Glutamatergic neuron (in vitro differentiated cells): ENCODE measurements at regions not wholly inside any gene's neighbourhood (a gene's known extent, or its start where the extent isn't known, plus 50 kb on each side); places are given as distances from the start of the nearest gene placed in this dataset.

Experiments used
- DNase-seq: peaks from one replicate; pipeline ENCODE4 v3.0.0; 2022
- H3K27ac Mint-ChIP-seq: one replicate; pipeline ENCODE4 v1.8.0; 2020; ENCODE audit warnings: mild to moderate bottlenecking, mixed read lengths, inconsistent platforms; ENCODE audit not compliant: unreplicated experiment
- H3K27me3 Mint-ChIP-seq: one replicate; pipeline ENCODE4 v1.8.0; 2020; ENCODE audit warnings: mild to moderate bottlenecking, moderate library complexity, mixed read lengths, inconsistent platforms; ENCODE audit not compliant: unreplicated experiment
- H3K36me3 Mint-ChIP-seq: one replicate; pipeline ENCODE4 v1.8.0; 2020; ENCODE audit warnings: mild to moderate bottlenecking, mixed read lengths, inconsistent platforms; ENCODE audit not compliant: unreplicated experiment
- H3K4me1 Mint-ChIP-seq: one replicate; pipeline ENCODE4 v1.8.0; 2020; ENCODE audit warnings: mild to moderate bottlenecking, low read depth, mixed read lengths, inconsistent platforms; ENCODE audit not compliant: unreplicated experiment
- H3K4me3 Mint-ChIP-seq: one replicate; pipeline ENCODE4 v1.8.0; 2020; ENCODE audit warnings: mild to moderate bottlenecking, mixed read lengths, inconsistent platforms; ENCODE audit not compliant: unreplicated experiment
- H3K9me3 Mint-ChIP-seq: one replicate; pipeline ENCODE4 v1.8.0; 2020; ENCODE audit warnings: mild to moderate bottlenecking, moderate library complexity, mixed read lengths, inconsistent platforms; ENCODE audit not compliant: unreplicated experiment
- CTCF ChIP-seq: fragments of 200-600 bp; sonication (generic); IDR thresholded peaks from one replicate; pipeline ENCODE4 v1.5.0; 2021; ENCODE audit not compliant: partially characterized antibody, unreplicated experiment

DNA sequence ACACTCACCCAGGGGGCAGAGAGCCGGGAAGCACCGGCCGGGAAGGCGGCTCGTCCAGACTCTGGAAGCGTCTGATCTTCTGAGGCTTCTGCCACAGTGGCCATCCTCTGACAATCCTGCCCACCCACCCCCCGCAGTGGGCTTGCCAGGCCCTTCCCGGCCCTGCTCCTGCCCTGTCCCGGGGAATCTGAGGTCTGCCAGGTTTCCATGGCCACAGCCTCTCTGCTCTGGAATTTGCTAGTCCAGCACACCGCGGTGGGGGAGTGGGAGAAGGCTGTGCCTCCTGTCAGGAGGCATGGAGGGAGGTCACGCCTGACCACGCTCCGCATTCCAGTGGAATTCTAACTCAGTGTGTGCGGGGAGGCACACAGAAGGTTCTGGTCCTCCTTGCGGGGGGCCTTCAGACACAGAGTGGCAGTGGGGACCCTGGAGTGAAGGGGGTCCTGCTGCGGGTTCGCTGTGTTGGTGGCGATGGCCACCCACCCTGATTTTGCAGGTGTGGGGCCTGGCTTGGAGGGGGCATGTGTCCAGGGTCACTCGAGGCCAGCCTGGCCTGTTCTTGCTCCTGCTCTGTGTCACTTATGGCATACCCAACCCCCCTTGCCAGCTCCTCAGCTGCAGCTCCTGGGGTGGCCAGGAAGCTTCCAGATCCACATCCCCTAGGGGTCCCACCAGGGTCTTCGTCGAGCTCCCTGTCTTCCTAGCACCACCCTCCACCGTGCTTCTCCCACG, 55.6 kb upstream of the ADRA2C start:
- Mint-ChIP-seq H3K9me3 (peaks cover 3% of the 10 kb centered on the region), H3K4me3 (no peak overlapping the region), H3K27ac (no peak overlapping the region), H3K27me3 (peaks cover 8% of the 10 kb centered on the region), H3K36me3 (no peaks in the 10 kb centered on the region), H3K4me1 (peaks cover 15% of the 10 kb centered on the region)
- TF ChIP-seq CTCF = no peak
- peak; percentile 14 for DNase-seq

GRCh38 chr4:3709846-3710441, 56.2 kb upstream of the ADRA2C start:
- peaks cover 8% of the 10 kb centered on the region for H3K27me3 Mint-ChIP-seq
- H3K27ac Mint-ChIP-seq = no peak overlapping the region
- no peaks in the 10 kb centered on the region for H3K36me3 Mint-ChIP-seq
- no peak for TF ChIP-seq CTCF
- H3K4me3 Mint-ChIP-seq = no peak overlapping the region
- H3K9me3 Mint-ChIP-seq = peaks cover 3% of the 10 kb centered on the region
- H3K4me1 Mint-ChIP-seq = peaks cover 15% of the 10 kb centered on the region
- peak; percentile 16 for DNase-seq

DNA sequence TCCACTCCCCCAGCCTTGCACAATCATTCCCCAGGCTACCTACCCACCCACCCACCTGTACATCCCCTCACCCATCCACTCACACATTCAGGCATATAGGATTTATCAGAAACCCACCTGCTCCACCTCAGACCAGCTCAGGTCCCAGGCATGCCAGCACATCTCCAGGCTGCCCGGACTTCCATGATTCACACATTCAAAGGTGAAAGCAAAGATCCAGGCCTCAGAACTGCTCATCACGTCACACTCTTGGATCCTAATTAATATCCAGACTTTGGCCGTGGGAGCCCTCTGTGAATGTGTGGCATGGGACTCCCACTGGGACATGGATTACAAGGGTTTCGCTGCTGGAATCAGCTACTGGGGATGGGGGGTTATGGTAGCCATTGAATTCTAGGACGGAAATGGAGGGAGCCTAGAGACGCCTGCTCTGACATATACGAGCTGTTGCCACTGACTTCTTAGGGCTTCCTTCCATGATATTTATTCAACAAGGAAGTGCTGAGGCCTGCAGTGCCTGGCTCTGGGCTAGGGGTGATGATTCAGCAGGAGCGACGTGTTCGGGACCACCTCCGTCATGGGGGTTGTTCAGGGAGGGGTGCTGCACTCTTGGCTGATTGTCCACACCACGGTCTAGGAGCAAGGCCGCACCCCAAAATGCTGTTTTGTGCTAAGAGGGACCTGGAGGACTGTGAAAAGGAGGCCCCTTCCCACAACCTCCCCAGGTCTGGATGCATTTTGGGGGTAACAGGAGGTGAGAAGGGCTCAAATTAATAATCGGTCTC, 56.9 kb upstream of the ADRA2C start:
- no peaks in the 10 kb centered on the region for H3K36me3 Mint-ChIP-seq
- no peak for DNase-seq
- peaks cover 3% of the 10 kb centered on the region for H3K9me3 Mint-ChIP-seq
- H3K27ac Mint-ChIP-seq = no peak overlapping the region
- no peak for TF ChIP-seq CTCF
- H3K4me1 Mint-ChIP-seq = peaks cover 15% of the 10 kb centered on the region
- no peak overlapping the region for H3K4me3 Mint-ChIP-seq
- H3K27me3 Mint-ChIP-seq = peaks cover 8% of the 10 kb centered on the region

DNA sequence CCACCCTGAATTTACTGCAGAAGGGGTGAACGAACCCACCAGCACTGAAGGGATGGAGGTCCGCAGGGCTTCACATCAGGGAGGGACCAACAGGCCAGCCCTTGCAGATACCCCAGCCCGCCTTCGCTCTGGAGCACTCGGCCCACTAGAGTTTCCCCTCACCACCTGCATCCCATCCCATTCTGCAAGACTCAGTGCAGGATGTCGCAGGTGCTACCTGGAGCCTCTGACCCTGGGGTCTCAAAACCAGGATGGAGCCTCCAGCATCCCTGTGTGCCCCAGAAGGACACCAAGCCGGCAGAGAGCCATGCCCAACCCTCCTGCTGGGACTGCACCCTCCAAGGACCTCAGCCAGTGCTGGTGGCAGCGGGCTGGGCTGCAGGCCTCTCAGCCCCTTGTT, 57.6 kb upstream of the ADRA2C start:
- peaks cover 8% of the 10 kb centered on the region for H3K27me3 Mint-ChIP-seq

More for the DNA sequence above, 57.6 kb upstream of the ADRA2C start:
- Mint-ChIP-seq H3K4me1 (peaks cover 18% of the 10 kb centered on the region), H3K4me3 (no peak overlapping the region), H3K9me3 (peaks cover 3% of the 10 kb centered on the region), H3K27ac (no peak overlapping the region), H3K36me3 (no peaks in the 10 kb centered on the region)
- no peak for TF ChIP-seq CTCF
- no peak for DNase-seq
